HG03520 (cell line): ENCODE measurements at regions not wholly inside any gene's neighbourhood (a gene's known extent, or its start where the extent isn't known, plus 50 kb on each side); places are given as distances from the start of the nearest gene placed in this dataset.
"Not testable (repeated sequence)": the region's sequence is repeated elsewhere in the genome, so short reads cannot be mapped to it uniquely, and the experiment has no call there.

Experiments
- ATAC-seq: cut with Tn5 transposase; IDR thresholded peaks from one replicate; pipeline ENCODE4 v1.9.1; 2021; ENCODE audit warnings: mild to moderate bottlenecking, moderate library complexity; ENCODE audit not compliant: unreplicated experiment

DNA sequence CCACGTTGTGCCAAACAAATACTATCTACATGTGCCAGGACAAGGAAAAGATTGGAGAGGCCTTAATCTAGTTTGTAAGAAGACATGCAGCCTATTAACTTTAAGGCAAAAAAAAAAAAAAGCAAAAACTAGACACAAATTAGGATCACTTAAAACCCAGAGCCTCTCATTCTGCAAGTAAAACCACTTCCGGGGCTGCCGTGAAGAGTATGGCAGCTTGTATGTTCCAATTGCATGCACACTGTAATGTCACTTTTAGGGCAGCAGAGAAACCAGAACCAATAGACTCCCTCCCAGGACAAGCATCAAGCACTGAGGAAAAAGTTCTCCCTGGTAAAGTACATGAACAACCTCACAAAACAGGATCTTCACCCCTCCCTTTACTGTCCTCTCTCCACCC is 70.6 kb downstream of the RSL24D1 start:
- no peak for ATAC-seq

DNA sequence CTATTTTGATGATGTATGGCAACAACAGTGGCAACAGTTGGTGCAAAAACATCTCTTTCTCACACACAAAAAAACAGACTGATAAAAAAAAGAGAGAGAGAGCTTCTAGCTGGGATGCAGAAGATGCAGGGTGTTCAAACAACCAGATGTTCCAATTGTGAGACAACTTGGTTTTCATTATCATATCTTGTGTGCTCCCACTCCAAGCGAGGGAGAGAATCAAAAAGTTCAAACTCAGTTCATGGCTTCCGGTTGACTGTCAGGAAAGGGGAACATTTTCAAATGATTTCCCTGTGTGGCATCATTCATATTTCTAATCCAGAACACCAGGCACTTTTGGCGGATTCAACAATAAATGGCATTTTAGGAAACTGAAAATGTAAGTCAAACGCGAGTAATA is 72.1 kb downstream of the RSL24D1 start:
- ATAC-seq: no peak

- no peak for ATAC-seq
These were observed 78.3 kb downstream of the RSL24D1 start for GRCh38 chr15:55118344-55118870.

- ATAC-seq: no peak
These were observed 80.1 kb downstream of the RSL24D1 start for GRCh38 chr15:55116636-55117035.

DNA sequence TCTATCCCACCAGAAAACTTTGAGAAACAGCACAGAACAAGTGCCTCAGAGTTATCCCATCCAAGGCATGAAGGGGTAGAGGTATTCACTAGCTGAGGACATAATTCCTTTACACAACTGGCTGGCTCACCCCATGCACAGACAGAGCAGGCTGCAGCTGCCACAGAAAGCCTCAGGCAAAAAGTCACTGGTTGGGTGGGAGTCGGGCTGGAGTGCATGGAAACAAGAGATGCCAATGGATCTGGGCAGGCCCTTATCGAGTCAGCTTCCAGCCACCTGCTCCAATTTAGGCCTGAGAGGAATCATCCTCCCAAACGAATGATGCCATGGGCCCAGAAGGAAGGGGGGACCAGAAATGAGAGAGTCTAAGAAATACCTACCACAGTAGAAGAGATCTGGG is 83.0 kb downstream of the RSL24D1 start:
- ATAC-seq: no peak

GRCh38 chr15:55112706-55113105 is 84.0 kb downstream of the RSL24D1 start:
- ATAC-seq: no peak

DNA sequence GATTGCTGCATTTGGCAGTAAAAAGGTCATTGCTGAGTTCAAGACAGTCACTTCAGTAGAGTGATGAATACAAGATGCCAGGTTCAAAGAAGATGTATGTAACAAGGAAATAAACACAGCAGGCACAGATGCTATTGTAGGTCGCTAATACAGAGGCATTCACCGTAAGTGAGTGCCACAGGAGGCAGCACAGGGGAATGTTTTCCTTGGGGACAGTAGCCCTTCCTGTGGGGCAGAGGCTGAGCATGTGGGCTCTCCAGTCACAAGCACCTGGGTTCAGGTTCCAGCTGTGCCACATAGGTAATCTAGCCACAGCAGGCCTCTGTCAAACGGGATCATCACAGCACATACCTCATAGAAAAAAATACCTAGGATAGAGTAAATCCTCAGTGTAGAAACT is 86.3 kb downstream of the RSL24D1 start:
- no peak for ATAC-seq

DNA sequence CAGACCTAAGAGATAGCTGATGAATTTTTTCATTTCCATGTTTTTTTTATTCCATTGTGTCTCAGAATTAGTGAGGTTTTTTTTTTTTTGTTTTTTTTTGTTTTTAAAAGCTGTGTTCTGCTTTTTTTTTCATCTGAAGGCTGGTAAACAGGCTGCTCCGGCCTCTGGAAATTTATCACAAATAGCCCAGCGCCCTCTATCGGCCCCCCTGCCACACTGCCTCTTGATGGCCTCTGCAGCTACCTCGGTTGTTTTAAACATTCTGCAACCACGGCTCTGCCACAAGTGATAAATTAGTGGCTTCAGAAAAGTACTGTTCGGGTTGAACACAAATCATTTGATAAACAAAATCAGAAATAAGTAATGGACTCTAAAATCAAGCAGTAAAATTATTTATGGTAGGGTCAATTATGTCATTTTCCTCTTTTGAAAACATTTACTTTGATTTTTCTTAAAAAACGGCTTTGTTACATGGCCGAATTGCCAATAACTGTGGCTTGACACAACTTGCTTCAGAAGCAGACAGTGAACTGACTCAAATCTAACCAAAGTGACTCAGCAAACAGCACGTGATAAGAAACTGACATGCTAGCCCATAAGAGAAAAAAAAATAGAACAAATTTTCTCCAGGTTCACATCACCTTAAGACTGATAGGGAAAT is 87.8 kb downstream of the RSL24D1 start:
- ATAC-seq: peak; percentile 58

DNA sequence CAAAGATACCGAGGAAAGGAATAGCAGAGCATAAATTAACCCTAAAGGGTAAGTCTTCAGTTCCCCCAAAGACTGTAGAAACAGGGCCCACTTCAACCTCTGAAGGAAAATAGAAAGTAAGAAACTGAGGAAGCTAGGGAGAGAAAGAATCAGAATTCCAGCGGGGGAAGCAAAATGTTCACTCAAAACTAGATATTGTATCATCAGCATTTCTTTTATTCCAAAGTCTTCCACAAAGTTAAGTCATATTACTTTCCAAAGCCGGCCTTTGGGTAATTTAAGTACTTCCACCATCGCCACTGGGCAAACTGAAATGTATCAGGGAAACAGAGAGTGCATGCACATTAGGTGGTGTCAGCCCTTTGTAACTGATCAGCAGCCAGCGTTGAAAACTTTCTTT is 88.3 kb downstream of the RSL24D1 start:
- no peak for ATAC-seq

DNA sequence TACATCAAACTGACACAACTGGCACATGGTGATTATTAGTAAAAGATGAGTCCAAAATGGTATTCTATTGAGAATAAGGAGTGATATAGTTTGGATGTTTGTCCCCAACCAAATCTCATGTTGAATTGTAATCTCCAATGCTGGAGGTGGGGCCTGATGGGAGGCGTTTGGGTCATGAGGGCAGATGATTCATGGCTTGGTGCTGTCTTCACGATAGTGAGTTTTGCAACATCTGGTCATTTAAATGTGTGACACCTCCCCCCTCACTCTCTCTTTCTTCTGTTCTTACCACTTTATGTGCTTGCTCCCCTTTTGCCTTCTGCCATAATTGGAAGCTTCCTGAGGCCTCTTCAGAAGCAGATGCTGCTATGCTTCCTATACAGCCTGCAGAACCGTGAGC is 90.6 kb downstream of the RSL24D1 start:
- ATAC-seq: no peak

GRCh38 chr15:55094136-55094535 is 102.6 kb downstream of the RSL24D1 start:
- no peak for ATAC-seq

- ATAC-seq: no peak
These were observed 108.5 kb downstream of the RSL24D1 start for GRCh38 chr15:55088207-55088606.

DNA sequence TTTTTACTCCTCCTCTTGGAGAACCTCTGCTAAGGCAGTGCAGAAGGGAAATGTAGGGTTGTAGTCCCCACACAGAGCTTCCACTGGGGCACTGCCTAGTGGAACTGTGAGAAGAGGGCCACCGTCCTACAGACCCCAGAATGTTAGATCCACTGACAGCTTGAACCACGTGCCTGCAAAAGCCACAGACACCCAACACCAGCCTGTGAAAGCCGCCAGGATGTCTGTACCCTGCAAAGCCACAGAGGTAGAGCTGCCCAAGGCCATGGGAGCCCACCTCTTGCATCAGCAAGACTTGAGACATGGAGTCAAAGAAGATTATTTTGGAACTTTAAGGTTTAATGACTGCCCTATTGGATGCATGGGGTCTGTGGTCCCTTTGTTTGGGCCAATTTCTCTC is 112.1 kb downstream of the RSL24D1 start:
- no peak for ATAC-seq

DNA sequence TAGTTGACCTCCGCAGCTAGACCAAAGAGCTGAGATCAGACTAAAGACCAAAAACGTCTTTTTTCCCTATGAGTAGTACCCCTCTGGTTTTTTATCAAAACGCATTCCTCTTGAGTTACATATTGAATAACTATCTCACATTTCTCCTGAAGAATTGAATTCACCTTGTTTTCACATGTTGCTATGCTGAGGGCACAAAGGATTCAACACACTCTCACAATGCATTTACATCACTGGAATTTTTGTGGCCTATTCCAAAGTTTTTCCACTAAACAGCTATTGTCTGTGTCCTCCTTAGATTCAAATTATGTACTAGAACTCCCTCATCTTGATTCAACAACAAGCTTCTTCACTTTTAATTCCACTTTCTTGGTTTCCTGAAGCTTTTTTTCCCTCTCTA is 112.5 kb downstream of the RSL24D1 start:
- no peak for ATAC-seq

GRCh38 chr15:55077052-55077451 is 119.7 kb downstream of the RSL24D1 start:
- ATAC-seq: not testable (repeated sequence)

DNA sequence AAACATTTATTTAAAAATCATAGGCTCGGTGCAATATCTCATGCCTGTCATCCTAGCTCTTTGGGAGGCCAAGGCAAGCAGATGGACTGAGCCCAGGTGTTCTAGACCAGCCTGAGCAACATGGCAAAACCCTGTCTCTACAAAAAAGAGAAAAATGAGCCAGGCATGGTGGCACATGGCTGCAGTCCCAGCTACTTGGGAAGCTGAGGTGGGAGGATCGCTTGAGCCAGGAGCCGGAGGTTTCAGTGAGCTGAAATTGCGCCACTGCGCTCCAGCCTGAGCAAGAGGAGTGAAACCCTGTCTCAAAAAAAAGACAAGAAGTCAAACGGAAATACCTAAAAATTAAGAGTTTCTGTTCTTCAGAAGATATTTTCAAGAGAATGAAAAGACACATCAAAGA is 122.3 kb downstream of the RSL24D1 start:
- no peak for ATAC-seq

DNA sequence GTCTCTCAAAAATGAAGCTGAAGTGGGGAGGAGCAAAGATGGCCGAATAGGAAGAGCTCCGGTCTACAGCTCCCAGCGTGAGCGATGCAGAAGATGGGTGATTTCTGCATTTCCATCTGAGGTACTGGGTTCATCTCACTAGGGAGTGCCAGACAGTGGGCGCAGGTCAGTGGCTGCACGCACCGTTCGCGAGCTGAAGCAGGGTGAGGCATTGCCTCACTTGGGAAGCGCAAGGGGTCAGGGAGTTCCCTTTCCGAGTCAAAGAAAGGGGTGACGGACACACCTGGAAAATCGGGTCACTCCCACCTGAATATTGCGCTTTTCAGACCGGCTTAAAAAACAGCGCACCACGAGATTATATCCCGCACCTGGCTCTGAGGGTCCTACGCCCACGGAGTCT is 132.8 kb downstream of the RSL24D1 start:
- not testable (repeated sequence) for ATAC-seq

GRCh38 chr15:55060836-55061235 is 135.9 kb downstream of the RSL24D1 start:
- no peak for ATAC-seq

GRCh38 chr15:55056500-55056899 is 140.2 kb downstream of the RSL24D1 start:
- no peak for ATAC-seq

GRCh38 chr15:55044162-55044561 is 152.6 kb downstream of the RSL24D1 start:
- ATAC-seq: no peak

DNA sequence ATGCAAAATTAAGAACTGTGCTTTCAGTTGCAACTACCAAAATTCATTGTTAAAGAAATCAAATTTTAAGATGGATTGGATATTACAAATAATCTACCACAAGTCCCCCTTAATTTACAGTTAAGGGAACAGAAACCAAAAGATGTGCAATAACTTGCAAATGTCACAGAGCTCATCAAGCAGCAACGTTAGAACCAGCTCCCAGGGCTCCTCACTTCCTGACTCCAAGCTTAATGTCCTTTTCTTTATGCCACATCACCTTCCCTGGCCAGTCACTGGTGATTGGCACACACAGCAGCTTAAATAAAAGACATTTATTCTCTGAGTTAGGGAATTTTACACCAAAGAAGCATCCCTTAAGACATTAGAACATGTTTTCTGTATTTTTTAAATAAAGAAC is 159.7 kb downstream of the RSL24D1 start:
- ATAC-seq: no peak

DNA sequence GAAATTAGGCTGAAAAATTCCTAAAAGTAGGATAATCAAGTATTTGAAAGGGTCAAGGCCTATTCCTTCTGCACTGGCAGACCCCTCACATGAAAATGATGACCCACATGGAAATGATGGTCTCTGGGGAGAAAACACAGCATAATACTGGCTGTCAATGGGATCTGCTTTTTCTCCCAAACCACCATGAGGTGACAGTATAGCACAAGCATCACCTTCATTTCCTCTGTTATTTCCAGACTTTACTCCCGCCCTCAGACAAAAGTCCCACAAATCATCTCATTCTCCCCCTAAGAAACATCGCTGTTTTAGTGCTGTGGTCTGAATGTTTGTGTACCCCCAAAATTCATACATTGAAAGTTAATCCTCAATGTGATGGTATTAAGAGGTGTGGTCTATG is 161.0 kb downstream of the RSL24D1 start:
- ATAC-seq: no peak

DNA sequence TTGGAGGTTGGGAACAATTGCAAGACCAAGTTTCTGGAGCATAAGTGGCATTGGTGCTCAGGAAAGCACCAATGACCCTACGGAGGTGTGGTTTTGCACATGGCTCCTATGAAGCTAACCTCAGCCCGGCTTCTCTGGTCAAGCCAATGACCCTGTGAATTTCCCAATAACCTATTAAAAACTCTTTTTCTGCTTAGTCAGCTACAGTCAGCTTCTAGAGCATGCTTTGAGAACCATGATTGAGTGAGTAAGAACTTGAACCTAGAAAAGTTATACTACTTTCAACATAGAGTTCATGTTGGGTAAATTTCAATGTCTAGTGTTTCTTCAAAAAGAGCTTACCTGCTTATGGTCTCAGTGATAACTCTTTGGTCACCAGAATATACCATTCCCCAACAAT is 163.2 kb downstream of the RSL24D1 start:
- no peak for ATAC-seq
